Hepatic stellate cell (primary cell): ENCODE measurements at regions not wholly inside any gene's neighbourhood (a gene's known extent, or its start where the extent isn't known, plus 50 kb on each side); places are given as distances from the start of the nearest gene placed in this dataset.

Experiments
- DNase-seq: peaks from one replicate; pipeline ENCODE4 v3.0.0; 2011; ENCODE audit warnings: low spot score

DNA sequence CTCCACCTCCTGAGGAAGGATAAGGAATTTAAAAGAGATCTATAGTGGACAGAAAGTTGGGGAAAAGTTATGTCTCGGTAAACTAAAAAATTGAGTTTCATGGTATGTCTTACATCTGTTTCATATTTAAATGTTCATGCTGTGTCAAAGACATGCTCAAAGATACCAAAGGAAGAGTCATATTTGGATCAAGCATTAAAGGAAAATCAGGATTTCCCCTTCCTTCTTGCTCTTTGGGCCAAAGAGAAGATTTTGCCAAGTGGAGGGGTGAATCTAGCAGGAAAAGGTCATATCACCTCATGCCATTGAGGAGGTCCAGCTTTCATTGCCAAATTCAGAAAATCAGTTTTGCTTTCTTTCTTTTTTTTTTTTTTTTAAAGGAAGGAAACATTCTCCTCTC lies 192.4 kb downstream of the OGFRL1 start:
- DNase-seq: no peak

DNA sequence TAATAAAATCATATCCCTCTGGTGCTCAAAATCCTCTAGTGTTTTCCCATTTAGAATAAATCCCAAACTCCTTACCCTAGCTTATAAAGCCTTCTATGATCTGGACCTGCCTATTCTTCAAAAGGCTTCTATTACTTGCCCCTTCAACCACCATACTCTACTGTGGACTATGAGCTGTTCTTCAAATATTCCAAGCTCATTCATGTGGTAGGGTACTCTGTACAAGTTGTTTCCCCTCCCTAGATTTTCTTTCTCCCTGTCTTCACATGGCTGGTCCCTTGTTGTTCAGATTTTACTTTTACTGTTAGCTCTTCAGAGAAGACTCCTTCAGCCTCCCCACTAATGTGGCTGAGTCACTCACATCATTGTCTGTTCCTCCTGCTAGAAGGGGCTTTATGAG lies 193.2 kb downstream of the OGFRL1 start:
- DNase-seq: no peak

GRCh38 chr6:71482742-71483141 lies 194.1 kb downstream of the OGFRL1 start:
- no peak for DNase-seq

GRCh38 chr6:71486461-71486860 lies 197.8 kb downstream of the OGFRL1 start:
- peak; percentile 16 for DNase-seq

- no peak for DNase-seq
Measured at GRCh38 chr6:71488186-71488585, 199.6 kb downstream of the OGFRL1 start.

DNA sequence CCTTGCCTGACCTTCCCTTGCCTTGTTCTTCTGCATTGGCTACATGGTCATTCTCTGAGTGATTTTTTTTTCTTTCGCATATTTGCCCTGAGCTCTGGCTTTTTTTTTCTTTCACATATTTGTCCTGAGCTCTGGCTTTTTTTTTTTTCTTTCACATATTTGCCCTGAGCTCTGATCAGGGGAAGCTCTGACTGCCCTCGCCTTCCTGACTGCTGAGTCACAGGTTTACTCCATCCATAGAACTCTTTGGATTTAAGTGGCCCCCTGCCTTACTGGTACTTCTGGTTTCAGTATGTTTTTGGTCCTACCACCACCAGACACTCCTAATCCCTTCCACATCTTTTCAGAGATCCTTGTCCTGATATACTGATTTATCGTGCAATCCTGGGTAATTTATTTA lies 201.1 kb downstream of the OGFRL1 start:
- DNase-seq: peak; percentile 27

DNA sequence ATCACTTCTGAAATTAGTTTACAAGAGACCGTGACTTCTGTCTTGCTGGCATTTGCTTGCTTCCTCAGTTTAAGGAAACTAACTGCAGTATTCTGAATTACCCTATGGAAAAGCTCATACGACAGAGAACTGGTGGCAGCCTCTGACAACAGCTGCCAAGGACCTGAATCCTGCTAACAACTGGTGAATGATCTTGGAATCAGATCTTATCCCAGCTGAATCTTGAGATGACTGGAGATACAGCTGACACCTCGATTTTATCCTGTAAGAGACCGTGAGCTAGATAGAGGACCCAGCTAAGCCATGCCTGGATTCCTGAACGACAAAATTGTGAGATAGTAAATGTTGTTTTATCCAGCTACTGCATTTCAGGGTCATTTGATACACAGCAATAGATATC lies 202.3 kb downstream of the OGFRL1 start:
- DNase-seq: no peak

- DNase-seq: no peak
Measured at GRCh38 chr6:71491844-71492243, 203.2 kb downstream of the OGFRL1 start.

DNA sequence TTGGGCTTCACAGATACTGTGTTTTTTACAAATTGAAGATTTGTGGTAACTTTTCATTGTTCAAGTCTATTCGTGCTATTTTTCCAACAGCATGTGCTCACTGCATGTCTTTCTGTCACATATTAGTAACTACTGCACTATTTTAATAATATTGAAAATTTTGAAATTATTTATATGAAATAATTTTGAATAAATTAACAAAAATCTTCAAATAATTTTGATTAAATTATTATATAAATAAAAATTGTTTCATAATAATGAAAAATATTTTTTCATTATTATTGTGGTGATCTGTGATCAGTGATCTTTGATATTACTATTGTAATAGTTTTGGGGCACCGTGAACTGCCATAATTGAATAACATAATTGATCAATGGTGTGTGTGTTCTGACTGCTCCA lies 204.1 kb downstream of the OGFRL1 start:
- DNase-seq: no peak

GRCh38 chr6:71496018-71496721 lies 207.6 kb downstream of the OGFRL1 start:
- DNase-seq: no peak

GRCh38 chr6:71496722-71497033 lies 208.1 kb downstream of the OGFRL1 start:
- no peak for DNase-seq

DNA sequence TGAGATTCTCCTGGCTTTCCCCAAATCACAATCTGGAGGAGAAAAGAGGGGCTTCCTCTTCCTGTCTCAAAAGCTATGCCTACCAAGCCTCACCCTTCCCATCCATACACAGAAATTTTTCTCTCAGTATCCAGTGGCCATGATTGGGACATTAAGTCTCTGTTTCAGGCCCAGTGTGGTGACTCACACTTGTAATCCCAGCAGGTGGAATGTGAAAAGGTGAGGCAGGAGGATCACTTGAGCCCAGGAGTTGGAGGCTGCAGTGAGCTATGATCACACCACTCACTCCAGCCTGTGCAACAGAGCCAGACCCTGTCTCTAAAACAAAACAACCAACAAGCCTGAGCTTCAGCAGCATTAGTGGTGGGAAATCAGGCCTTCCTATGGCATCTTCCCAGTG lies 210.0 kb downstream of the OGFRL1 start:
- no peak for DNase-seq

DNA sequence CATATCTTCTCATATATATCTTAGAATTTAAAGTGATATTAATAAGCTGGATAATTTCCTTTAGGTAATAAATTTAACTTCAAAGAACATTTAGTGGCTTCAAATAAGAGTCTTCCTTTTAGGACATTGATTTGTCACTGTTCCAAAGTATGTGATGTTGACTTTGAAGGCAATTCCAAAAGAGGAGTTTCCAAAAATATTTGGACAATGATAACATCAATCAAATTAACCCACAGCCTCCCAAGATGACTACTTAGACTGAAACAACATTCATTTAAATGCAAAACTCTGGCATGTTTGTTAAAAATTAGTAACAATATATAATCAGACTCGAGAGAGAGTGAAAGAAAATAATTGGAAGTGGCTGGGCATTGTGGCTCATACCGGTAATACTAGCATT lies 211.1 kb downstream of the OGFRL1 start:
- no peak for DNase-seq

DNA sequence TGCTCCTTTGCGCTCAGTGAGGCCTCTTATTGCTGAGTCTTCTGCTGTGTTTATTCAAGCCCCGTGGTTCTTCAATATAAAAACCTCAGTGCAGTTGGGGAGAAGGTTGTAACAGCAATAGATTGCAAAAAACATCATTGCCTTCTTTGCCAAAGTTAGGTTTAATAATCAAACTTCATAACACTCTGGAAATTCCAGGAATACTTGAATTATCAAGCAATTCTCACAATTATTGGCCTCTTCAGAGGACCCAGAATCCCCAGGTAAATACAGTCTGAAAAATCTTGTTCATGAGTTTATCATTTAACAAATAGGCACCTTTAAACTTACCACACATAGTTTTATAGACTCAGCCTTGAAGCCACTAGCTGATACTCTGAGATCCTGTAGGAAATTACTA lies 213.6 kb downstream of the OGFRL1 start:
- DNase-seq: no peak

- DNase-seq: no peak
Measured at GRCh38 chr6:71502956-71503355, 214.3 kb downstream of the OGFRL1 start.

DNA sequence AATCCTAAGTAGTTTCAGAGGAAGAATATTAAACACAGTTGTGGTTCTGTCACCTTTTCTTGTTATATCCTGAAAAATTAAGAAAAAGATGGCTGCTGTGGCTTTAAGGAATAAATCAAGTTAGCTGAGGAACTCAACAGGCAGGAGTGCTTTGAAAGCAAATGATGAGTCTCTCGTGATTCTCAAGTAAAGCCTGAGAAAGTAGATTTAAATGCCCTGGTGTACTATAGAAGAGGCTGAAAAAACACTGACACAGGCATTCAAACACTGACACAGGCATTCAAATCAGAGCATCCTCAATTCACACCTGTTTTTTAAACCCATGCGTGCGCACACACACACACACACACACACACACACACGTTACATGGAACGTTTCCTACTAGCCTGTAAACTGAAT lies 218.6 kb downstream of the OGFRL1 start:
- DNase-seq: no peak

- no peak for DNase-seq
Measured at GRCh38 chr6:71509191-71510005, 220.8 kb downstream of the OGFRL1 start.

DNA sequence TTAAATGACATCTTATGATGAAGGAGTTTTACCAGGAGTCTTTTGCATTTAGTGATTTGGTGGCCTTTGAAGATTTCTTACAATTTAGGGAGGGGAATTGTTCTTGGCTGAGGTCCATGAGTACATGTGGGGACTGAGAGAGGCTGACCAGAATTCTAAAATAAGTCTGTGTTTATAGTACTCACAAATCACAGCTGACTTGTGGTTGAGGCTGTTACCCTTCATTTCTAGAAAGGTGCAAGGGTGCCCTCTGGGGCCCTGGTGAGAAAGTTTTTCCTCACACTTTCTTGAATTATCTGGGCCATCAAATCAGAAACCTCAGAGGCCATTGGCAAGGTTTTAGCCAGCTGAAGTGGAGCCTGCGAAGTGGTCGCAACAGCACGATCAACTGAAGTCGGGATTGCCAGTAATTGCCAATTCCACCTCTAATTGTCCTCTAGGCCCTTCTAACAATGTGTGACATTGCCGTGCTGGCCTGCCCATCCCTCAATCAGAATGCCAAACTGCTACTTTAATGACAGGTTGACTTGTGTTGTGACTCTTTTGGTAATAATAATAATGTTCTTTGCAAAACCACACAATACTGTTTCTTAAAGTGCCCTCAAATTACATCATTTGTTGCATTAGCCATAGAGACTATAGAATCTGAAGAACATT lies 221.6 kb downstream of the OGFRL1 start:
- peak; percentile 42 for DNase-seq

- no peak for DNase-seq
Measured at GRCh38 chr6:71510856-71511255, 222.2 kb downstream of the OGFRL1 start.

DNA sequence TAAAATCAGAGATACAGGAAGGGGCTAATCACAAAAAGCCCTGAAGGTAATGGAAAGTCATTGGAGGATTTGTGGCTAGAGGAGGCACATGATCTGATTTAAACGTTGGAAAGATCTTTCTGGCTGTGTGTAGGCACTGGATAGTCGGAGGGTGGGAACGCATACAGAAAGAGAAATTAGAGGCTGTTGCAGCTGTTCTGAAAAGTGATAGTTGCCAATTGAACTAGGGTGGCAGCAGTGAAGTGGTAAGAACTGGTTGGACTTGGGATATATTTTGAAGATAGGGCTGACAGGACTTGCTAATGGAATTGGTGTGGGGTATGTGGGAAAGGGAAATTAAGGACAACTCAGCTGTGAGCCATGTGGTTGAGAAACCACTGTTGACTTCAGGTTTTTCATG lies 223.6 kb downstream of the OGFRL1 start:
- no peak for DNase-seq

DNA sequence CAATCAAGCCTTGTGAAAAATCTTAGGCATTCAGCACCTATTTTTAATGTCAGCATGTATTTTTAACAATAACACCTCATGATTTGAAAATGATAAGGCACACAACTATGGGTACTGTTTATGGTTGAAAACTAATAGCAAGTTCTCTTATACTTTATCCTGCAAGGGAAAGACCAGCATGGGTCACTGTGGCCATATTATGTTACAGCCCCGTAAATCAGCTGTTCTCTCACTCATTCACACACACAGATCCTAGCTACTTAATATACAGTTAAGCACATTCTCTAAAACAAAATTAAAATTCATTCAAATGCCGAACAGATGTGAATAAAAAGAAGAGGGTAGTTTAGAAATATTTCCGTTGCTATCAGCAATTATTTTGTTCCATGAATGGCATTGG lies 224.4 kb downstream of the OGFRL1 start:
- no peak for DNase-seq

DNA sequence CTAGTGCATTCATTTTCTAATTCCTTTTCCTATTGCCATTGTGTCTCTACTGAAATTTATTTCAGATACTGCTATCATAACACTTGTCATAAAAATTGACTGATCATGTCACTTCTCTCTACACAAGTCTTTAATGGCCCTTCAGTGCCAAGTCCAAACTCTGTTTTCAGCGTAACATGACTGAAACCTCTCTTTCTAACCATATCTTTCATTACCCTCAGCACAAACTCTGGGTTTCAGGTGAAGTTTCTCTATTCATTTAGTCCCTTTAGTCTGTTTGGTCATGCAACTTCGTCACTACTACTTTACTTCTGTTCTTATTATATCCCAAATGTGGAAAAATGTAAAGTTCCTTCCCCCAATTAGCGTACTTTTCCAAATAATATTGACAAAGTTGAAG lies 234.9 kb downstream of the OGFRL1 start:
- no peak for DNase-seq

- no peak for DNase-seq
Measured at GRCh38 chr6:71524201-71524600, 235.6 kb downstream of the OGFRL1 start.
